ENCODE measurements at regions not wholly inside any gene's neighbourhood (a gene's known extent, or its start where the extent isn't known, plus 50 kb on each side); places are given as distances from the start of the nearest gene placed in this dataset.

DNA sequence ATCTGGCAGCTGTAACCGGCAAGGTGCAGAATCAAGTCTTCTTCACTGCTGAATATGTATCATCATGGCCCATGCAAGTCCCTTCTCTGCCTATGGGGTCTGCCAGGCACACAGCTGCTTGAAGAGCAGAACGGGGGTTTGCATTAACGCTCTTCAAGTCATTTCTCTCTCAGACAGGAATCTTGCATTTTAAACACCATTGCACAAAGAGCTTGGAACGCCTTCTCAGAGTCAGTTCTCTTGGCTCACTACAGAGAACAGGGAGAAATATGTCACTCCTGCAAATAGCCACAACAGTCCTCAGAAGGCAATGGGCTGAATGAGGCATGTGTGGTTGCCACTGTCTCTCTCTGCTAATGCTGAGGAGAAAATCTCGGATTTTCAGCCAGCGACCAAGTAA is 2173.5 kb upstream of the PIK3C3 start:
- DNase-seq (ENCODE audit: low read depth) = no peak
- H3K4me3 ChIP-seq (ENCODE audit: low read depth, low read length) = no peak overlapping the region
- no peak for TF ChIP-seq MYC (IDR thresholded peaks at IDR 0.05; ENCODE audit: low read depth, low read length)
- TF ChIP-seq POLR2A (IDR thresholded peaks at IDR 0.05; ENCODE audit: extremely low read depth, insufficient read length) = no peak
- TF ChIP-seq, protein P1, sequence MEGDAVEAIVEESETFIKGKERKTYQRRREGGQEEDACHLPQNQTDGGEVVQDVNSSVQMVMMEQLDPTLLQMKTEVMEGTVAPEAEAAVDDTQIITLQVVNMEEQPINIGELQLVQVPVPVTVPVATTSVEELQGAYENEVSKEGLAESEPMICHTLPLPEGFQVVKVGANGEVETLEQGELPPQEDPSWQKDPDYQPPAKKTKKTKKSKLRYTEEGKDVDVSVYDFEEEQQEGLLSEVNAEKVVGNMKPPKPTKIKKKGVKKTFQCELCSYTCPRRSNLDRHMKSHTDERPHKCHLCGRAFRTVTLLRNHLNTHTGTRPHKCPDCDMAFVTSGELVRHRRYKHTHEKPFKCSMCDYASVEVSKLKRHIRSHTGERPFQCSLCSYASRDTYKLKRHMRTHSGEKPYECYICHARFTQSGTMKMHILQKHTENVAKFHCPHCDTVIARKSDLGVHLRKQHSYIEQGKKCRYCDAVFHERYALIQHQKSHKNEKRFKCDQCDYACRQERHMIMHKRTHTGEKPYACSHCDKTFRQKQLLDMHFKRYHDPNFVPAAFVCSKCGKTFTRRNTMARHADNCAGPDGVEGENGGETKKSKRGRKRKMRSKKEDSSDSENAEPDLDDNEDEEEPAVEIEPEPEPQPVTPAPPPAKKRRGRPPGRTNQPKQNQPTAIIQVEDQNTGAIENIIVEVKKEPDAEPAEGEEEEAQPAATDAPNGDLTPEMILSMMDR (IDR thresholded peaks at IDR 0.05; ENCODE audit: low read depth, low read length) = no peak
- TF ChIP-seq, protein P2, sequence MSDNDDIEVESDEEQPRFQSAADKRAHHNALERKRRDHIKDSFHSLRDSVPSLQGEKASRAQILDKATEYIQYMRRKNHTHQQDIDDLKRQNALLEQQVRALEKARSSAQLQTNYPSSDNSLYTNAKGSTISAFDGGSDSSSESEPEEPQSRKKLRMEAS (IDR thresholded peaks at IDR 0.05; ENCODE audit: low read depth, low read length) = no peak

DNA sequence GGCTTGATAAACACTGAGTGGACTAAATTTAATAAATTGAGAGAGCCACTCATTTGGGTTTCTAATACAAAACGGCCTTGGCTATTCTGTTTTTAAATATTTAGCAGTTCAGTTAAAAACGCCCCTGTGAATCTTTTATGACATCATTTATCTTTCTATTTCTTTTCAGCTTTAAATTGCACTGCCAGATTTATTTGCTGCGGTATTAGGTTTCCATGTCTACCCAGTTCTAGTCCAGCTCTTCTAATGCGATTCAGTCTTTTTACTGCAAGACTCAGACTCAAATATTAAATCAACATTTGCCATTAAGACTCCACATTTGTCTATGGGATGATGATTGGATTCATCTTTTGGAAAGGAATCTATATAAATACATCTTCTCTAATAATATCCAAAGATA is 2174.3 kb upstream of the PIK3C3 start:
- TF ChIP-seq, protein P1 (IDR thresholded peaks at IDR 0.05; ENCODE audit: low read depth, low read length) = no peak
- TF ChIP-seq MYC (IDR thresholded peaks at IDR 0.05; ENCODE audit: low read depth, low read length) = no peak
- TF ChIP-seq, protein P2 (IDR thresholded peaks at IDR 0.05; ENCODE audit: low read depth, low read length) = no peak
- TF ChIP-seq POLR2A (IDR thresholded peaks at IDR 0.05; ENCODE audit: extremely low read depth, insufficient read length) = no peak
- no peak for DNase-seq (ENCODE audit: low read depth)
- no peak overlapping the region for H3K4me3 ChIP-seq (ENCODE audit: low read depth, low read length)

DNA sequence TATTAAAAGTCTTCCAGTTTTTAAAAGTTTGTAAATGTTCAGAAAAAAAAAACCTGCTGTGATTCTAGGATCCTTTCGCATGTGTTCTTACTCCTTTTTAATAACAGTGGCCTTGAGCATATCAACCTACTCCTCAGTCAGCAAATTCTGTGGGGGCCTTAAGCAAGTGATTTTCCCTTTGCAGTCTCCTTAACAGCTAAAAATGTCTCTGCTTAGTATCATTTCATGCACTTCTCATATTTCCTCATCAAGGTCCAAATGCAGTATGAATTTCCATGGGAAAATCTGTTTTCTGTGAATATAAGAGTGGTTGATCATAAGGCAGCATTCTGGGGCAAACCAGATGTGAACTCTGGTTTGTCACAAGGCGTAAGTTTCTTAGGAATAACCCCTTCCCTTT is 2175.1 kb upstream of the PIK3C3 start:
- TF ChIP-seq, protein P2 (IDR thresholded peaks at IDR 0.05; ENCODE audit: low read depth, low read length) = no peak
- TF ChIP-seq POLR2A (IDR thresholded peaks at IDR 0.05; ENCODE audit: extremely low read depth, insufficient read length) (no peak), MYC (IDR thresholded peaks at IDR 0.05; ENCODE audit: low read depth, low read length) (no peak)
- TF ChIP-seq, protein P1 (IDR thresholded peaks at IDR 0.05; ENCODE audit: low read depth, low read length) = no peak
- H3K4me3 ChIP-seq (ENCODE audit: low read depth, low read length) = no peak overlapping the region
- no peak for DNase-seq (ENCODE audit: low read depth)

DNA sequence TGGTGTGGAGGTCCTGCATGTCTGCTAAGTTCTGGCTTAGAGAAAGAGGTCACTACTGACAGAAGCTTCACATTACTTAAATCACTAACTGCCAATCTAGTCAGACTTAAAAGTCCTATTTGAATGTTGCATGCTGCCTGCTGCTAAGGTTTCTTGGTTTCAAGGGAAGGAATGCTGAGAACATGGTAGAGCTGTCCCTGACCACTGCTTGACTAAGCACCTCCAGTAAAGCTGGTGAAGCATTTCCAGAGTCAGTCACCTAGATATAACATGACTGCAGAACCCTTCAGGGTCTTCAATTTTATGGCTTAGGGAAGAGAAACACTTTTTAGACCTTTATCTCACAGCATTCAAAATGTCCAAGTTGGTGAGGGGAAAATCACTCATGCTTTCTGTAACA is 2178.3 kb upstream of the PIK3C3 start:
- DNase-seq (ENCODE audit: low read depth) = no peak
- H3K4me3 ChIP-seq (ENCODE audit: low read depth, low read length) = no peak overlapping the region
- no peak for TF ChIP-seq POLR2A (IDR thresholded peaks at IDR 0.05; ENCODE audit: extremely low read depth, insufficient read length)
- TF ChIP-seq MYC (IDR thresholded peaks at IDR 0.05; ENCODE audit: low read depth, low read length) = no peak
- TF ChIP-seq, protein P1 (IDR thresholded peaks at IDR 0.05; ENCODE audit: low read depth, low read length) = no peak
- TF ChIP-seq, protein P2 (IDR thresholded peaks at IDR 0.05; ENCODE audit: low read depth, low read length) = no peak

DNA sequence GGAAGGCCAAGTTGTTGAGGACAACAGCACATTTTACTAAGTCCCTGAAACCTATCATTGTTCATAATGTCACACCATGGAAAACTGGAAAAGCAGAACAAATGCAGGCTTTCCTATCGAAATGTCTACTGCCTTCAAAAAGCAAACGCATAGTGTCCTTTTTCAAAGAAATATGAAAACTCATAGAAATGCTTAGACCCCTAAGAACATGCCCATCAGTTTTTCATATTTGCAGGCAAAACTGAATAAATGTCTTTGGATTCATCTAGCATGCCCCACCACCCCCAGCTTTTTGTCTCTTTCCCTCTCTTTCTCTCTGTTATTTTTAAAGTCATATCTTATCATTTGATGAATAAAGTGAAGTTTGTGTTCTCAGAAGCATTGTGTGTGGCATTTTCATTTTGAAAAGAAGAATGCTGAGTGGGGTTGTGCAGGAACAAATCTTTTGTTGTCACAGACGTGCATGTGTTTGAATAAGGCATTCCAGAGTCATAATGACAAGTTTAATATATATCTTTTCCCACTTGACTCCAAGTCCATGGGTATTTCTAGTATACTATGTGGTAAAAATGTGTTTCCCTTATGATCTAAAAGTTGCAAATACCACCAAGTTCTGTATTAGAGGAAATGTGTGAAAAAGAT is 2180.0 kb upstream of the PIK3C3 start:
- TF ChIP-seq, protein P1 (IDR thresholded peaks at IDR 0.05; ENCODE audit: low read depth, low read length) = no peak
- no peak for TF ChIP-seq MYC (IDR thresholded peaks at IDR 0.05; ENCODE audit: low read depth, low read length)
- TF ChIP-seq POLR2A (IDR thresholded peaks at IDR 0.05; ENCODE audit: extremely low read depth, insufficient read length) = no peak
- DNase-seq (ENCODE audit: low read depth) = no peak
- no peak overlapping the region for H3K4me3 ChIP-seq (ENCODE audit: low read depth, low read length)

DNA sequence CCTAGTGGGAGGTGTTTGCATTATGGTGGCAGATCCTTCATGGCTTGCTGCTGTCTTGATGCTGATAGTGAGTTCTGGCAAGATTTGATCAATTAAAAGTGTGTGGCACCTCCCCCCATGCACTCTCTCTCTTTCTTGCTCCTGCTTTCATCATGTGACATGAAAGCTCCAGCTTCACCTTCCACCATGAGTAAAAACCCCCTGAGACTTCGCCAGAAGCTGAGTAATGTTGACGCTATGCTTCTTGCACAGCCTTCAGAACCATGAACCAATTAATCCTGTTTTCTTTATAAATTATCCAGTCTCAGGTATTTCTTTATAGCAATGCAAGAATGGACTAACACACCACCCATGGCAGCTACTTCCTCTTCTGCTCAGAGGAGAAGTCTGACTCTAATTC is 2181.4 kb upstream of the PIK3C3 start:
- no peak for TF ChIP-seq MYC (IDR thresholded peaks at IDR 0.05; ENCODE audit: low read depth, low read length)
- TF ChIP-seq, protein P1 (IDR thresholded peaks at IDR 0.05; ENCODE audit: low read depth, low read length) = no peak
- TF ChIP-seq POLR2A (IDR thresholded peaks at IDR 0.05; ENCODE audit: extremely low read depth, insufficient read length) = no peak
- TF ChIP-seq, protein P2 (IDR thresholded peaks at IDR 0.05; ENCODE audit: low read depth, low read length) = no peak
- no peak for DNase-seq (ENCODE audit: low read depth)
- no peak overlapping the region for H3K4me3 ChIP-seq (ENCODE audit: low read depth, low read length)
